T-helper 2 cell treated with Interferon-gamma antibody and Interleukin-4, amounts not matched to agents 100 ng/mL and 5 ng/mL, for 36 hours (primary cell): ENCODE measurements at regions not wholly inside any gene's neighbourhood (a gene's known extent, or its start where the extent isn't known, plus 50 kb on each side); places are given as distances from the start of the nearest gene placed in this dataset.

Experiments
- intact Hi-C: fragments of 100-400 bp; cut with micrococcal nuclease; formaldehyde crosslinking; loops from one replicate; pipeline ENCODE4 v1.15.1; 2023

DNA sequence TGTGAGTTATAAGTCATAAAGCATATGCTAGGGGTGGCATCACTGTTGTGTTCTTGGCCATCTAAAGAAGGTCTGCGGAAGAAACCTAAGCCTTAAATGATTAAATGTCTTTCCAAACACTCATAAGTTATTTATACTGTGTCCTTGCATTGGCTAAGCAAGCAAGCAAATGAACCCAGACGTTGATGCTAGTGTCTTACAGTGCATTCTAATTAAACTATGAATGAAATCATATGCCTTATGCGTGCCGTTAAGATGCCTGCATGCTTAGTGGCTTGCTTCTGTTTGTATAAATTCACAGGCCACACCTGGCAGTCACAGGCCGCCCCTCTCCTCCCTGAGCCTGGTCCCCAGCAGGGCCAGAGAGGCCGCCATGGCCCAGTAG is 49.9 kb downstream of the RIN2 start:
- intact Hi-C loops = no loop called here

DNA sequence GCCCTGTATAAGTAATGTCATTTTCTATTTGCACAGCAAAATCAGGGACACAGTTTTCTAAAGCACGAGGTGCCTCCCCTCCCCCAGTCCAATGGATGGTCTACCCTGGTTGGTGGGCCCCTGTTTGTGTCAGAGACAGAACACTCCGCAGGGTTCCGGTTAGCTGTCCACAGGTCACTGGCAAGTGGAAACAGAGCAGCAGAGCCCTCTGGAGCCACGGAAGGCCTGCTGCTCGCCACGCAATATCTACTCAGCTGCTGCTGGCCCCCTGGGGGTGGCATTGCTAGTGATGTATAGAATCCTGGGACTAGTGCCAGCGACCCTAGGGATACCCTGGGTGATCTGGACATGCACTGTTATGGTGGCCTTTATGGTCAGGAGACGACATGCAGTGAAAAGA is 50.4 kb downstream of the RIN2 start:
- intact Hi-C loops = no loop called here

DNA sequence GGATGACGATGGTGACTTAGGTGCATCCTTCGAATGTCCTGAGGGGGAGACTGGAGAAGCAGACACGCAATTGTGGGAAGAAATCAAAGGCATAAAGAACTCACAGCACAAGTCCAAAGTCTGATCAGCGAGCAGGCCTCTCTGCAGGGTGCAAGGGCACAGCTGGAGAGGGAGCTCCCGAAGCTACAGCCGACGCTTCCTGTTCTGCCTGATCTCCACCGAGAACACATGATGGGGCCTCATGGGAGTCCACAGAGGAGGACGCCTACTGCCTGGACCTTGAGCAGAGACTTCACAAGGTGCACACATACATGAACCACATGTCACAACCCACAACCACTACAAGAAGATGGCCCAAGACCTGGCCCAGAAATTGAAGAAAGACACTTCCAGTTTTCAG is 51.4 kb downstream of the RIN2 start:
- intact Hi-C loops = no loop called here

DNA sequence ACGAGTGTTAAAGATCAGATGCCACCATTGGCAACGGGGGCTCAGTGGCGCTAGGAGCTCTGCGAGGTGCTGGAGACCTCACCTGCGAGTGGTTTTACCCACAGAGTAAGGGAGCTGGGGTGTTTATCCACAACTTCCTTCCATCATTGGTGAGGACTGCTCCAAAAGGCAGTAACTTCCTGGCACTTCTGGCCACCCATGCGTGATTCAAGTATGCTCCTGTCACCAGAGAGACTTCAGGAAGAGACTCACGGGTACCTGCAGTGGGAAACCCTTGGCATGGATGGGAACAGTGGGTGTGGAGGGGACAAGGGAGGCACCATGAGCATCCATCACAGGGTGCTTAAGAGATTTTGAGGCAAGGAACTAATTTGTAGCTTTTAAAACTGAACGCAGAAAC is 53.2 kb downstream of the RIN2 start:
- intact Hi-C loops = no loop called here

- intact Hi-C loops = no loop called here
Observed at GRCh38 chr20:19812056-19812455, 54.0 kb downstream of the RIN2 start.

DNA sequence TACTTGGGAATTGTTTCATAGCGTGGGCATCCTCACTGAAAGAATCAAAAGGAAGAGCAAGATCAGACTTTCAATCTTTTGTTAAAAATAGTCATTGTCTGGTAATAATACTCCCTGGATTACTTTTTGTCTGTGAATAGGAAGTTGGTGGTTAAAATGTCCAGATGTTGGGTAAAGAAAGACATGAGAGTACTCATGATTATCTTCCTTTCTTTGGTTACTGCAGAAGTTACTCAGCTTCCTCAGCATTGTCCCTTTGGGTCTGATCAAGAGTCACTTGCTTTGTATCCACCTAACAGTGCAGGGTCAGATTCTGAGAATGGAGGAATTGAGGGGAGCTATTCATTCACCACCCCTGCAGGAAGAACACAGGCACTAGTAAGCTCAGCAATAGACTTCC is 54.6 kb downstream of the RIN2 start:
- intact Hi-C loops = no loop called here

GRCh38 chr20:19813846-19814640 is 56.0 kb downstream of the RIN2 start:
- intact Hi-C loops = no loop called here

DNA sequence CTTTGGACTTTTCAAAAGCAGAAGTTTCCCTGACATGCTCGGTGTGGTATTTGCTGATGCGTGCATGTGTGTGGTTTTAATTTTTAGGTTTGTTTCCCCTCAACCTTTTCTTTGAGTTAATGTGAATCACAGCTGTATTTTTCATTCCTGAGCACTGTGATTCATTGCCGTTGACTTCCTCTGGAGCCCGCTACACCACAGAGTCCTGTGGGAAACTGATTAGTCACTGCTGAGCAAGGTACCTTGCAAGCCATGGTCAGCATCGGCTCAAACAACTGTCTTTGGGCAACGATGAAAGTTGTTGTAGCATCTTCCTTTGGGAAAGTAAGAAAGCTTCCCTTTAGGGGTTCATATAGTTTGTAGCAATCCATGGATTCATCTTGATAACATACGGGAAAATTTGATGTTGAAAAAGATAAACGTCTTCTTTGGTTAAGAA is 57.5 kb downstream of the RIN2 start:
- intact Hi-C loops = no loop called here

- intact Hi-C loops = no loop called here
Observed at GRCh38 chr20:19816386-19816785, 58.3 kb downstream of the RIN2 start.

DNA sequence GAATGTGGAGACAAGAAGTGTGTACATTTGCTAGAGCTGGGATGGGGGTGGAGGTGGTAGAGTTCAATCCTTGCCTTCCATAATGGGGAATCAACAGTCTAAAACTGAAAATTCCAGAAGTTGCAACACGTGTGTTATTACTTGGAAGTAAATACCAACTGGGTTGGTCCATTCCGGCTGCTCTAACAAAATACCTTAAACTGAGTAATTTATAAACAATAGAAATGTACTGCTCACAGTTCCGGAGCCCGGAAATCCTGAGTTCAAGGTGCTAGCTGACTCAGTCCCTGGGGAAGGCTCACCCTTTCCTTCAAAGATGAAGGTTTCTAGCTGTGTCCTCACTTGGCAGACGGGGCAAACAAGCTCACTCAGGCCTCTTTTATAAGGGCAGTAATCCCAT is 59.0 kb downstream of the RIN2 start:
- intact Hi-C loops = no loop called here

GRCh38 chr20:19819149-19819548 is 61.1 kb downstream of the RIN2 start:
- intact Hi-C loops = no loop called here

DNA sequence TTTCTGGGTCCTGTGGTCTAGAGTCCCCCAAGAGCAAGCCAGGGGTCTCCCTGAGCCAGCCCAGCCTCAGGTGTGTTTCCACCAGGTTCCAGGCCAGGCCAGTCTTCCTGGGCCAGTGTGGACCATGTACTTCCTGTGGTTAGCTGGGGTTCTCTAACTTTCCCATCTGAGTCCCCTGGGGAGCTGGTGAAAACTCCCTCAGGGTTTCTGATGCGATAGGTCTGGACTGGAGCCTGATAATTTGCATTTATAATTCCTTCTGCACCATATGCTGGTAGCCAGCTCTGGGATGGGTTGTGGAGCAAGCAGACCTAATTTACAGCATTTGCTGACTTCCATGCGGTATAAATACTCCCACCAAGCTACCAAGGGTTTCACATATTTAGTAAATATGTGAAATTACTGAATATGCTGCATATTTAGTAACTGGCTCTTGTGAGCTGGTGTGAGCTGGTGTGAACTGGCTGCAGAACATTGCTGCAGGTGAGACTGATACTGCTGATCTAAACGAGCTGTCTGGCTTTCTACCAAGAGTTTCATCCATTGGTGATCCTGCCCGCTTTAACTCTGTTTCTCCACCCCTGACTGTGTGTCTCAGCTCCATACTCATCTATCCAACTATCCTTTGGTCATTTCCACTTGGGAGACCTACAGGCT is 62.6 kb downstream of the RIN2 start:
- intact Hi-C loops = no loop called here

DNA sequence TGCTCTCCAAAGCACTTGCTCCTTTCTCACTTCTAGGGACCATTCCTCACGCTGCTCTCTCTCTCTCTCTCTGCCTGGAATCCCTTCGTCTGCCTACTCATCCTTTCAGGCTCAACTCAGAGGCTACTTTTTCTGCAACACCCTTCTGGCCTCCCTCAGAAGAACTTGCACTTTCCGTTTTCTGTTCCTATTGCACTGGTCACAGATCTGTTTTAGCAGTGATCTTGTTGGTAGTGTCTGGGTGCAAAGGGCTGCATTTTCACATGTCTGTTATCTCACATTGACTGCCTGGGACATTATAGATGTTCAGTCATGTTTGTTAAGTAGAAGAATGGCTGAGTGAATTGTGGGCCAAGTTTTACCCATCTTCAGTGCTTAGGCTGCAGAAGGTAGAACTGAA is 63.5 kb downstream of the RIN2 start:
- intact Hi-C loops = no loop called here

GRCh38 chr20:19823216-19823615 is 65.2 kb downstream of the RIN2 start:
- intact Hi-C loops = no loop called here

GRCh38 chr20:19823971-19824370 is 65.9 kb downstream of the RIN2 start:
- intact Hi-C loops = no loop called here

DNA sequence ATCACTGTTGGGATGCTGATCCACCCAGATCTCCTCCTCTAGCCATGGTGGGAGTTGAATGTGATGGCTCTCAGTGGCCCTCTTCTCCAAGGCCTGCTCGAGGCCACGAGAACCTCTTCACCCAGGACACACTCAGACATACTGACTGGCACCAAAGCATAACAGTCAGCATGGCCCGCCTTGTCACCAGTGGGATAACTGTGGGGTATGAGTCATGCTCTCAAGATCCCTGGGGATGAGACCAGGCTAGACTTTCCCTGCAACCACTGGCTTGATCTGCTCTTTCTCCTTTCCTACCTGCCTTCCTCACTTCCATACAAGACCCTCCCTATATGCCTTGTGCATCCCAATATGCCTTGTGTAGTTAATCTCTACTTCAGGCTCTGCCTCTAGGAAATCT is 66.8 kb downstream of the RIN2 start:
- intact Hi-C loops = no loop called here

DNA sequence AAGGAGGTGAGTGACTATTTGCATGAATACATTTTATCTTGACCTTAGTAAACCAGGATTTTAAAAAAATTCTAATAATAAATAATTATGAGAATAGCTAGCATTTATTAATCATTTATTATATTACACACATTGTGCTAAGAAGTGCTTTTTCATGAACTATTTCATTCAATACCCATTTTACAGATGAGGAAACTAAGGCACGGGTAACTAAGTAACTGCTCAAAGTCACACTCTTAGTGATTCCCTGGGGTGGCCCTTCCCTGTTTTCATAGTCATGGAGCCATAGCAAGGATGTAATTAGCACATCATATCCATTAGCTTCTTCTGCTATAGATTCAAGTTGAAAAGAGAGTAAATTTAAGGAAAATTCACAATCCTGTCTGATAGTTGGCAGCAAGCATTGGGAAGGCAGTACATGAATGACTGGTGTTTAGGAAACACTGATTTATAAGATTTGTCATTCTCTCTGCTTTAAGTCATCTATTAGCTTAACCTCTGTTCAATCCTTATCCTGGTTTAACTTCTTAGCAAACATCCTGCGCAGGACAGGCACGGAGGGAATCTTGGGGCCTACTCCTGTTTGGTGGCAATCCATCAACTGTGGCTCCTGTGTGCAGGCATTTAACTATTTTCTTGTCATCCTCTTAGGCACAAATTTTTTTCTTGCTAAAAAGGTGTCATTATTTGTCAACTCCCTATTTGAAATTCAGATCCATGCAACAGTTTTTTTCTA is 68.3 kb downstream of the RIN2 start:
- intact Hi-C loops = no loop called here

GRCh38 chr20:19827818-19828217 is 69.8 kb downstream of the RIN2 start:
- intact Hi-C loops = no loop called here

GRCh38 chr20:19828232-19828631 is 70.2 kb downstream of the RIN2 start:
- intact Hi-C loops = no loop called here

GRCh38 chr20:19830211-19830785 is 72.2 kb downstream of the RIN2 start:
- intact Hi-C loops = no loop called here

DNA sequence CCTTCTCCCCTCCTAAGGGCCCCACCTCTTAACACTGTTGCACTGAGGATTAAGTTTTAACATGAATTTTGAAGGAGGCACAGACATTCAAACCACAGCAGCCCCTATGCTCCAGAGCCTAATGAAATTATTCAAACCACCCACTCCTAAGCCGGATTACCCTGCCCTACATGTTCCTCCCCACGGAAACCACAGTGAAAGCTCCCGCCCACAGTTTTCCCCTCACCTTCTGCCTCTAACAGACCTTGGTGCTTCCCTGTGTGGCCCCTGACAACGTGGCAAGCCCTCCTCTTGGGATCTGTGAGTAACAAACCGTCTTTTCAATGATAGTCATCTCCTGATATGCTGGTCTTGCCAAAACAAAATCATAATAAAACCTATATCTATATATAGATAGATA is 74.8 kb downstream of the RIN2 start:
- intact Hi-C loops = no loop called here

GRCh38 chr20:19833395-19833794 is 75.3 kb downstream of the RIN2 start:
- intact Hi-C loops = no loop called here
